Breast epithelium (tissue), 4 donors: ENCODE measurements at regions not wholly inside any gene's neighbourhood (a gene's known extent, or its start where the extent isn't known, plus 50 kb on each side); places are given as distances from the start of the nearest gene placed in this dataset.

ENCODE experiments used
- DNase-seq, 2 donors: peaks; one replicate each; pipeline ENCODE4 v3.0.0-alpha.2; 2019; ENCODE audit warnings: low spot score in 2 of 2
- H3K27ac ChIP-seq, 2 donors: fragments of 200-600 bp; sonication (generic) in 1 of 2; one replicate each; pipeline ENCODE4 v1.5.1; 2016 to 2019; ENCODE audit warnings: mild to moderate bottlenecking in 1 of 2
- H3K27me3 ChIP-seq, 2 donors: fragments of 200-600 bp; sonication (generic) in 1 of 2; one replicate each; pipeline versions ENCODE4 v1.5.1 to v1.6.0; 2017 to 2019; ENCODE audit warnings: control low read depth in 1 of 2, mild to moderate bottlenecking in 1 of 2
- H3K36me3 ChIP-seq: fragments of 200-600 bp; one replicate; pipeline ENCODE4 v1.5.1; 2019
- H3K4me1 ChIP-seq, 2 donors: fragments of 200-600 bp; sonication (generic); one replicate each; pipeline ENCODE4 v1.5.1; 2016 to 2019; ENCODE audit warnings: control low read depth in 1 of 2
- H3K4me3 ChIP-seq, 3 donors: fragments of 200-600 bp; sonication (generic); 1 replicate in 2 of 3; 2 replicates in 1 of 3; pipeline ENCODE4 v1.5.1; 2016 to 2019; ENCODE audit warnings: mild to moderate bottlenecking in 3 of 3, moderate library complexity in 2 of 3
- H3K9me3 ChIP-seq, 2 donors: fragments of 200-600 bp; sonication (generic) in 1 of 2; one replicate each; pipeline ENCODE4 v1.5.1; 2016 to 2019; ENCODE audit warnings: control low read depth in 1 of 2
- CTCF ChIP-seq, 3 donors: fragments of 450-650 bp; IDR thresholded peaks; one replicate each; pipeline ENCODE4 v1.5.1; 2016 to 2017; ENCODE audit warnings: antibody characterized with exemption in 3 of 3, mild to moderate bottlenecking in 3 of 3, moderate library complexity in 3 of 3
- POLR2A ChIP-seq: fragments of 450-650 bp; IDR thresholded peaks from one replicate; pipeline ENCODE4 v1.6.1; 2016; ENCODE audit warnings: antibody characterized with exemption, mild to moderate bottlenecking, moderate library complexity
- POLR2AphosphoS5 ChIP-seq, 3 donors: sonication (generic); formaldehyde crosslinking; IDR thresholded peaks; one replicate each; pipeline ENCODE4 v1.6.1; 2017; ENCODE audit warnings: antibody characterized with exemption in 3 of 3
- intact Hi-C: fragments of 100-400 bp; cut with DNase I; formaldehyde crosslinking; loops from one replicate; pipeline ENCODE4 v1.15.1; 2023; ENCODE audit warnings: low total_unique reads

GRCh38 chr11:116287866-116288265, 484.9 kb downstream of the BUD13 start:
- no peaks in the 10 kb centered on the region for H3K4me1 ChIP-seq
- no peaks in the 10 kb centered on the region for H3K27me3 ChIP-seq
- peaks cover 0 to 10% of the 10 kb centered on the region in 2 donors for H3K9me3 ChIP-seq
- no peaks in the 10 kb centered on the region for H3K36me3 ChIP-seq
- TF ChIP-seq CTCF (IDR thresholded peaks at IDR 0.05) (no peak), POLR2AphosphoS5 (IDR thresholded peaks at IDR 0.05) (no peak), POLR2A (no peak)
- no peak overlapping the region for H3K27ac ChIP-seq
- DNase-seq = no peak
- no peak overlapping the region for H3K4me3 ChIP-seq
- intact Hi-C loops = no loop called here

- no peak for DNase-seq
- Histone ChIP-seq H3K27me3 (no peaks in the 10 kb centered on the region), H3K4me1 (no peaks in the 10 kb centered on the region), H3K27ac (no peak overlapping the region), H3K36me3 (no peaks in the 10 kb centered on the region), H3K4me3 (no peak overlapping the region), H3K9me3 (peaks cover 0 to 10% of the 10 kb centered on the region in 2 donors)
- TF ChIP-seq POLR2A (no peak), POLR2AphosphoS5 (IDR thresholded peaks at IDR 0.05) (no peak), CTCF (IDR thresholded peaks at IDR 0.05) (no peak)
- intact Hi-C loops = no loop called here
These were observed 487.8 kb downstream of the BUD13 start for GRCh38 chr11:116285026-116285425.

- Histone ChIP-seq H3K27me3 (no peaks in the 10 kb centered on the region), H3K36me3 (no peaks in the 10 kb centered on the region), H3K27ac (no peak overlapping the region), H3K9me3 (no peaks in the 10 kb centered on the region), H3K4me1 (no peaks in the 10 kb centered on the region), H3K4me3 (no peak overlapping the region)
- DNase-seq = no peak
- intact Hi-C loops = no loop called here
- TF ChIP-seq POLR2A (no peak), POLR2AphosphoS5 (IDR thresholded peaks at IDR 0.05) (no peak), CTCF (IDR thresholded peaks at IDR 0.05) (no peak)
These were observed 489.5 kb downstream of the BUD13 start for GRCh38 chr11:116283300-116283699.

GRCh38 chr11:116282481-116282880, 490.3 kb downstream of the BUD13 start:
- H3K27me3 ChIP-seq = no peaks in the 10 kb centered on the region
- H3K4me1 ChIP-seq = no peaks in the 10 kb centered on the region
- H3K36me3 ChIP-seq = no peaks in the 10 kb centered on the region
- DNase-seq = no peak
- H3K27ac ChIP-seq = no peak overlapping the region
- intact Hi-C loops = no loop called here
- no peak overlapping the region for H3K4me3 ChIP-seq
- TF ChIP-seq CTCF (IDR thresholded peaks at IDR 0.05) (no peak), POLR2A (no peak), POLR2AphosphoS5 (IDR thresholded peaks at IDR 0.05) (no peak)
- no peaks in the 10 kb centered on the region for H3K9me3 ChIP-seq

- no peak overlapping the region for H3K4me3 ChIP-seq
- no peaks in the 10 kb centered on the region for H3K36me3 ChIP-seq
- H3K4me1 ChIP-seq = no peaks in the 10 kb centered on the region
- H3K27ac ChIP-seq = no peak overlapping the region
- H3K27me3 ChIP-seq = no peaks in the 10 kb centered on the region
- no peaks in the 10 kb centered on the region for H3K9me3 ChIP-seq
- TF ChIP-seq POLR2A (no peak), POLR2AphosphoS5 (IDR thresholded peaks at IDR 0.05) (no peak), CTCF (IDR thresholded peaks at IDR 0.05) (no peak)
- intact Hi-C loops = no loop called here
- DNase-seq = no peak
These were observed 491.3 kb downstream of the BUD13 start for GRCh38 chr11:116281173-116282160.
